ENCODE measurements at regions not wholly inside any gene's neighbourhood (a gene's known extent, or its start where the extent isn't known, plus 50 kb on each side); places are given as distances from the start of the nearest gene placed in this dataset.
A peak's percentile ranks its signal among the peaks of the same experiment; 100 is the strongest.

DNA sequence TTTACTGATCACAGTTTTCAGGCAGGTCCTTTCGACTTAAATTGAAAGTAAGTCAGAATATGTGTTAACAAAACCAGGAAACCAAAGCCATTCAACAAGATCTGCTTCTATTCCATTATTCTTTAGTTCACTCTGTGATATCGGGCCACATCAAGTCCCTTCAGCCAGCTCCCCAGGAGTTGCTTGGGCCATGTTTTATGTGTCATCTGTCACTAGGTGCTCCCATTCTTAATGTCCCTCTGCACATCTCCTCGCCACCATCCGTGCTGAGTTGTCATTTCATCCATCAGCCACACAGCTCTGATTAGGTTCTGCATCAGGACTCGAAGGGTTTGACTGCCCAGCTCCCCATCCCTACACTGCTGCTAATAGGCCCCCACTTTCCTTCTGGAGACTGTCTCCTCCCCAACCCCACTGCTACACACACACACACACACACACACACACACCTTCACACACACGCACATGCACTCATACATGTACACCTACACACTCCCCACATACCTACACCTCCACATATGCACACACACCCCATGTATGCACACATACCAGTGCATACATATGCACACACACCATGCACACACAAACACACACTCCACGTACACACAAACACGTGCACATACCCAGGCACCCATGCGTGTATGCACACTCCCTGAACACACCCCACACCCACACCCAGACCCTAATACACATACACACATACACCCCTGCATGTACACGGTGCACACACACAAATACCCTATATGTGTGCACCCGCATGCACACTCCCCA is 143.3 kb upstream of the GMDS start:
- DNase-seq = no peak
- no peaks in the 10 kb centered on the region for H3K27me3 ChIP-seq
- intact Hi-C loops (cut with DNase I) = no loop called here
- no peaks in the 10 kb centered on the region for H3K4me1 ChIP-seq
- H3K27ac ChIP-seq = no peak overlapping the region
- ATAC-seq = no peak
- H3K36me3 ChIP-seq = no peaks in the 10 kb centered on the region
- TF ChIP-seq, protein P1, sequence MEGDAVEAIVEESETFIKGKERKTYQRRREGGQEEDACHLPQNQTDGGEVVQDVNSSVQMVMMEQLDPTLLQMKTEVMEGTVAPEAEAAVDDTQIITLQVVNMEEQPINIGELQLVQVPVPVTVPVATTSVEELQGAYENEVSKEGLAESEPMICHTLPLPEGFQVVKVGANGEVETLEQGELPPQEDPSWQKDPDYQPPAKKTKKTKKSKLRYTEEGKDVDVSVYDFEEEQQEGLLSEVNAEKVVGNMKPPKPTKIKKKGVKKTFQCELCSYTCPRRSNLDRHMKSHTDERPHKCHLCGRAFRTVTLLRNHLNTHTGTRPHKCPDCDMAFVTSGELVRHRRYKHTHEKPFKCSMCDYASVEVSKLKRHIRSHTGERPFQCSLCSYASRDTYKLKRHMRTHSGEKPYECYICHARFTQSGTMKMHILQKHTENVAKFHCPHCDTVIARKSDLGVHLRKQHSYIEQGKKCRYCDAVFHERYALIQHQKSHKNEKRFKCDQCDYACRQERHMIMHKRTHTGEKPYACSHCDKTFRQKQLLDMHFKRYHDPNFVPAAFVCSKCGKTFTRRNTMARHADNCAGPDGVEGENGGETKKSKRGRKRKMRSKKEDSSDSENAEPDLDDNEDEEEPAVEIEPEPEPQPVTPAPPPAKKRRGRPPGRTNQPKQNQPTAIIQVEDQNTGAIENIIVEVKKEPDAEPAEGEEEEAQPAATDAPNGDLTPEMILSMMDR (IDR thresholded peaks at IDR 0.05) = no peak
- no peak overlapping the region for H3K4me3 ChIP-seq
- no peaks in the 10 kb centered on the region for H3K9me3 ChIP-seq

DNA sequence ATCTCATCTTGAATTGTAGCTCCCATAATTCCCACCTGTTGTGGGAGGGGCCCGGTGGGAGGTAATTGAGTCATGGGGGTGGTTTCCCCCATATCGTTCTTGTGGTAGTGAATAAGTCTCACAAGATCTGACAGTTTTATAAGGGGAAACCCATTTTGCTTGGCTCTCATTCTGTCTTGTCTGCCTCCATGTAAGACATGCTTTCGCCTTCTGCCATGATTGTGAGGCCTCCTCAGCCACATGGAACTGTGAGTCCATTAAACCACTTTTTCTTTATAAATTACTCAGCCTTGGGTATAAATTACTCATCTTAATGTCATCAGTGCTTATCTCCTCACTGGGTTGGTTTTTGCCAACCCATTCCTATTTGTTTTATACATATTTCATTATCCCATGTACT is 142.0 kb upstream of the GMDS start:
- intact Hi-C loops (cut with DNase I) = no loop called here
- TF ChIP-seq, protein P1 (IDR thresholded peaks at IDR 0.05) = no peak
- no peak for ATAC-seq

DNA sequence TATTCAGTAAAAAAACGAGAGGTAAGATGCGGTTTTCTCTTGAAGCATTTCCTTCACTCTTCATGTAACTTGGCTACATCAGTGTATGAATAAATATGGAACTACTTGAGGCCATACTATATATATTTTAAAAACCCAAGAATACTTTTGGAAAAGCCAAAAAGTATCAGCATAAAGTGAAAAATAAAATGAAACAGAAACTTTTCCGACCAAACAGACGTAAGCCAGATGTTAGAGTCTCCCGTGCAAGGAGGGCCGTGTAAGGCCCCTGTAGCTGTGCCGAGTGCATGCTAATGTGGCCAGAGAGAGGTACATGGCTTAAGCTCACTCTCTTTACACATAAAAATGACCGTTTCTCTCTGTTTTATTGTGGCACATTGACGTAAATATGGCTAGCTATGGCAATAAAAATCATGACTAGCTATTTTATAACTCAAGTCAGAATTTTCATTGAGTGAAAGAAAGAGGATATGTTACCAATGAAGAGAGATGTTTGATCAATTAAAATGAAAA is 140.1 kb upstream of the GMDS start:
- Histone ChIP-seq H3K9me3 (no peaks in the 10 kb centered on the region), H3K4me3 (no peak overlapping the region), H3K4me1 (no peaks in the 10 kb centered on the region), H3K36me3 (no peaks in the 10 kb centered on the region), H3K27ac (no peak overlapping the region), H3K27me3 (no peaks in the 10 kb centered on the region)
- intact Hi-C loops (cut with DNase I) = no loop called here
- TF ChIP-seq, protein P1 (IDR thresholded peaks at IDR 0.05) = no peak
- DNase-seq = no peak
- no peak for ATAC-seq

More for the DNA sequence above, 142.0 kb upstream of the GMDS start:
- no peak for DNase-seq
- Histone ChIP-seq H3K9me3 (no peaks in the 10 kb centered on the region), H3K27me3 (no peaks in the 10 kb centered on the region), H3K4me3 (no peak overlapping the region), H3K4me1 (no peaks in the 10 kb centered on the region), H3K36me3 (no peaks in the 10 kb centered on the region), H3K27ac (no peak overlapping the region)

DNA sequence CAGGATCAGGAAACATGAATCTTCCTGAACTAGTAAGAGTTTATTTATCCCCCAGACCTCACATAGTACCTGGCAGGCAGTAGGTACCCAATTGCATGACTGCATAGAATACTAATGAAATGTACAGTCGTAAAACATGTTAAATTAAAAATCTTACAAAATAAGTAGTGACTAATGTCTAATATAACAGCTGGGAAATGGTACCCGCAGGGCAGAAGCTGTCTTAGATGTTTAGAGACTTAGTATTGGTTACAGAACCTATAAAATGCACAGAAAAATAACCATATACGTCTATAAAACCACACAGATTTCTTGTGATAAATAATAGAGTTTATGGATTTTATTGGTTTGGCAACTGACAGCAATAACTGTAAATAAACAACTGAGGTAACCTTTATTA is 139.1 kb upstream of the GMDS start:
- Histone ChIP-seq H3K27ac (no peak overlapping the region), H3K36me3 (no peaks in the 10 kb centered on the region), H3K9me3 (no peaks in the 10 kb centered on the region), H3K27me3 (no peaks in the 10 kb centered on the region), H3K4me1 (no peaks in the 10 kb centered on the region), H3K4me3 (no peak overlapping the region)
- TF ChIP-seq, protein P1 (IDR thresholded peaks at IDR 0.05) = no peak
- DNase-seq = no peak
- no peak for ATAC-seq
- intact Hi-C loops (cut with DNase I) = no loop called here

DNA sequence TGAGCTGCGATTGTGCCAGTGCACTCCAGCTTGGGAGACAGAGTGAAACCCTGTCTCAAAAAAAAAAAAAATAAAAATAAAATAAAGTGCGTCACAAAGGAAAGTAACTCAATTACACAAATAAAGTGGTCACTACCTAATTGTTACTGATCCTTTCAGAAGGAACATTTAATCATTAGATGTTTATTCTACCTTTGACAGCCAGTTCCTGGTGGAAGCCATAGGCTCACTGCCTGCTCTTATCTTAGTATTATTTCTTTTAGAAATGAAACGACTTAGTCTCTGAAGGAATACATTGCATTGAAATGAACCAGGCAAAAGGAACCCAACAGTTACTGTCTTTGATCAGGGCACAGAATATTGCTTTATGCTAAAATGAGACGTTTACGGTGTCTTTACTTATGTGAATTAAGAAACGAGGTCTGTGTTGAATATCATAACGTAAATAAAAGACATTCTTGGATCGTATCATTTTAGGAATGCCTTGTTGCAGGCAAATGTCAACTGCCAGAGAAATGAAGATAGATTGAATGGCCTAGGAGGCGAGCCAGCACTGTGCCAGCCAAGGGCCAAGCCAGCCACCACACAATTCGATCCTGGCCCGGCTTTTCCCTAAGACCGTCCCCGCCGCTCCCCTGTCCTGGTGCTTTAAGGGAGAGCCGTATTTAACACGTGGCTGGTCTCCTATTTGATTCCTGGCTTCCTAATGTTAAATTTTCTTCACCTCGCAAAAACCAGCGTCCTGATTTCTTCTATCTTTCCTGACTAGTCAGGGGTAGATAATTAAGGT is 136.7 kb upstream of the GMDS start:
- no peak for DNase-seq
- H3K27ac ChIP-seq = peak overlapping the region in 1 of 2 donors; percentile 42

More for the DNA sequence above, 136.7 kb upstream of the GMDS start:
- ATAC-seq = no peak
- Histone ChIP-seq H3K27me3 (no peaks in the 10 kb centered on the region), H3K4me1 (no peaks in the 10 kb centered on the region), H3K4me3 (no peak overlapping the region), H3K9me3 (no peaks in the 10 kb centered on the region), H3K36me3 (no peaks in the 10 kb centered on the region)
- TF ChIP-seq, protein P1 (IDR thresholded peaks at IDR 0.05) = no peak
- intact Hi-C loops (cut with DNase I) = no loop called here

All from left lung (tissue), 4 donors.